ENCODE measurements at regions not wholly inside any gene's neighbourhood (a gene's known extent, or its start where the extent isn't known, plus 50 kb on each side); places are given as distances from the start of the nearest gene placed in this dataset.

GRCh38 chr2:111219285-111219684 is 98.6 kb downstream of the BCL2L11 start:
- no peak for DNase-seq (ENCODE audit: low read depth in 2 of 2)

- DNase-seq (ENCODE audit: low read depth in 2 of 2) = no peak
Measured at GRCh38 chr2:111219734-111220505, 99.2 kb downstream of the BCL2L11 start.

GRCh38 chr2:111220962-111221361 is 100.2 kb downstream of the BCL2L11 start:
- DNase-seq (ENCODE audit: low read depth in 2 of 2) = no peak

GRCh38 chr2:111221701-111222100 is 101.0 kb downstream of the BCL2L11 start:
- DNase-seq (ENCODE audit: low read depth in 2 of 2) = no peak

DNA sequence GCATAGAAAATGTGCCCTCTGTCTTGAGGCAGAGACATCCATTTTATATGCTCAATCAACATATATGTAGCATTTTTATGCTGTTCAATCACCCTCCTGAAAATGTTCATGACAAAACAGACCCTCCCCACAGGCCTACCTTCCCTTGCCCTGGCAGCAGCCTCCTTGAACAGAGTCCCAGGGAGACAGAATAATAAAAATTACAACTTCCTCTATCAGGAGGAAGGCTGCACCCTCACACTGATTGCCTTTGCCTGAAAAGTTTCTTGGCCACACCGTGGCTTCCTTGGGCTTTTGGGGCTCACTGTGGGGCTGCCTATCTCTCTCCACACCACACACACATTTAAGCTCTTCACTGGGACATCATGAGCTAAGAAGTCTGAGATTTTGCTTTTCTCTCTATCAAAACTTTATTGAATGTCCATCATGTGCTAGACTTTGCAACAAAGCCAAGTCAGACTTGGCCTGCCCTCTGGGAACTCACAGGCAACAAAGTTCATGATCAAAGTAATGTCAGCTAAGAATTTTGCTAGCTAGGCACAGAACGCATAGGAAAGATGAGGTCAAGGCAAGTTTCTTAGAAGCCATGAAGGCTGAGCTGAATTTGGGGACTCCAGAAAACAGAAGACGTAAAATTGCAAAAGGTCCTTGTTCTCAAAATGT is 101.6 kb downstream of the BCL2L11 start:
- DNase-seq (ENCODE audit: low read depth in 2 of 2) = no peak

DNA sequence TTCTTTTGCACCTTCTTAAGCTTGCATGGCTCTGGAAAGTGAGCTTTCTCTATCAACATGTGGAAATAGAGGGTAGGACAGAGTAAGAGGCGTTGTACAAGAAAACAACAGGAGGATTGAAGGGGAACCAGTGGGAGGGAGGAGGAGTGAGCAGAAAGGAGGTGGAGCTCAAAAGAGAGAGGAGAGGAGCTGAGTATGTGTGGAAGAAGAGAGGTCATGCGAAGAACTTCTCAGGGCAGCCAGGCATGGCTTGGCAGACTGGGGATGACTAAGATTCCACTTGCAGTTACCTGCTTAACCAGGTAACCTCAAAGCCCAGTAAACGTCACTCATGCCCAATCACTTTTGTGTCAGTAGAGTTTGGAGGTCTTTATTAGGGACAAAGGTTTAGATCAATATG is 105.1 kb downstream of the BCL2L11 start:
- DNase-seq (ENCODE audit: low read depth in 2 of 2) = no peak

GRCh38 chr2:111226876-111227700 is 106.4 kb downstream of the BCL2L11 start:
- no peak for DNase-seq (ENCODE audit: low read depth in 2 of 2)

GRCh38 chr2:111227716-111228141 is 107.0 kb downstream of the BCL2L11 start:
- DNase-seq (ENCODE audit: low read depth in 2 of 2) = no peak

- DNase-seq (ENCODE audit: low read depth in 2 of 2) = no peak
Measured at GRCh38 chr2:111231532-111232252, 111.0 kb downstream of the BCL2L11 start.

DNA sequence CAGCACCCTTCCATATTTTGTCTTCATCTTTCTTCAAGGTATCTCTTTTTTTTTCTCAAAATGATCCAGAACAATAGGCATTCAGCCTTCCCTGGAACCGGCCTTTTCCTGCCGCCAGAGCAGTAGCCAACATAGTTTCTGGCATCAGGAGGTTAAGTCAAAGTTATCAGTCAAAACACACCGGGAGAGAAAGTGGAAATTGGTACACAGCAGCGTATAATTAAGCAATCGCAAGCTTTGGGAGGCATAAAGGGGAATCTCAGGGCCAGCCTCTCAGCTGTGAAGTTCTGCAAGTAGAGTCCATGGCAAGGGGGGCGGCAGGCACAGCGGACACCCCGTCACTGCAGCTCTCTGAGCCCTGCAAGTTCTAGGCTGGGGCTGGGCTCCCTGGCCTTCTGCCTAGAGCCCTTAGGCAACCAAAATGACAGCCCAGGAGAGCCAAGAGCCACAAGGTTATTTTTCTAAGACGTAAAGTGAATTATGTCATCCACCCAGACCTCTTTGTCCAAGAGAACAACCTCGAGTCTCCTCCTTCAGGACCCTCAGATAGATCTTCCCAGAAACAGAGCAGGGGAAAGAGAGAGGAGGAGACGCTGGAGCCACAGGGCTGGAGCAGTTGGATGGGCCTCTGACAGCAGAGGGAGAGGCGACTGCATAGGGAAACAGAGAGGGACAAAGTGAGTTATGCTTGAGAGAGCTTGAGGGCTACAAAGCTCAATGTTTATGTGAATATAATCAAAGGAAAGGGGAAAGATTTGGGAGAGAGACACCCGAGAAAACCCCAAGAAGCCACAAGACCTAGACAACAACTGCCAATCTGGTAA is 114.7 kb downstream of the BCL2L11 start:
- no peak for DNase-seq (ENCODE audit: low read depth in 2 of 2)

GRCh38 chr2:111236025-111236424 is 115.3 kb downstream of the BCL2L11 start:
- no peak for DNase-seq (ENCODE audit: low read depth in 2 of 2)

- DNase-seq (ENCODE audit: low read depth in 2 of 2) = no peak
Measured at GRCh38 chr2:111238296-111238695, 117.6 kb downstream of the BCL2L11 start.

GRCh38 chr2:111239107-111239506 is 118.4 kb downstream of the BCL2L11 start:
- no peak for DNase-seq (ENCODE audit: low read depth in 2 of 2)

GRCh38 chr2:111239581-111240249 is 119.0 kb downstream of the BCL2L11 start:
- no peak for DNase-seq (ENCODE audit: low read depth in 2 of 2)

- DNase-seq (ENCODE audit: low read depth in 2 of 2) = no peak
Measured at GRCh38 chr2:111243295-111243694, 122.6 kb downstream of the BCL2L11 start.

DNA sequence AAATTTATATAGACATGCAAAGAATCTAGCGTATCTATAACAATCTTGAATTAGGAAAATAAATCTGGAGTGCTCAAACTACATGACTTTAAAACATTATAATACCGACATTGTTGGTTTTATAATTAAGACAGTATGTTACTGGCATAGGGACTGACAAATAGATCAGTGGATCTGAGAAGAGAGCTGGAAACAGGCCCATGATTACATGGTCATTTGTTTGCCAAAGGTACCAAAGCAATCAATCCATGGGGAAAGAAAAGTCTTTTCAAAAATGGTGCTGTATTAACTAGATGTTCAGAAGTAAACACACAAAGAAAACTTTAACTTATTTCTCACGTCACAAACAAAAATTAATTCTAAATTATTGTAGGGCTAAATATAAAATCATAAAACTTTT is 124.2 kb downstream of the BCL2L11 start:
- no peak for DNase-seq (ENCODE audit: low read depth in 2 of 2)

DNA sequence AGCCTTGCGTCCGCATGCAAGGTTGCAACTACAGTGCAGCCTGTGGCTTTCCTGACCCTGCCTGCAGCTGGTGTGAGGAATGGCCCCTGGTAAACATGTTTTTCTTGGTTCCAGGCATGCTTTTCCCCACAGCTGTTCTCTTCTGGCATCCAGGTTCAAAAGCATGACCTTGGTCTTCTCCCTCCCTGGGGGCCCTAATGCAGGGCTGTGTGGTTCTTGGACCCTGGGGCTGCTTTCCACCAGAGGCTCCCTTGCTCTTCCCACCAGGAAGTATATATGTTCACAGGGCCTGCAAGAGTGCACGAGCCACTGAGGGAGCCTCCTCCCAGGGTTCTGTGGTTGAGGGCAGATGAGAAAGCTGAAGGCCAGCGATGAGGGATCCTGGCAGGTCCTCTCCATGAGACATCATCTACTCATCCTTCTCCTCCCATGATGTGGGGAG is 125.9 kb downstream of the BCL2L11 start:
- no peak for DNase-seq (ENCODE audit: low read depth in 2 of 2)

- DNase-seq (ENCODE audit: low read depth in 2 of 2) = no peak
Measured at GRCh38 chr2:111247491-111247890, 126.8 kb downstream of the BCL2L11 start.

DNA sequence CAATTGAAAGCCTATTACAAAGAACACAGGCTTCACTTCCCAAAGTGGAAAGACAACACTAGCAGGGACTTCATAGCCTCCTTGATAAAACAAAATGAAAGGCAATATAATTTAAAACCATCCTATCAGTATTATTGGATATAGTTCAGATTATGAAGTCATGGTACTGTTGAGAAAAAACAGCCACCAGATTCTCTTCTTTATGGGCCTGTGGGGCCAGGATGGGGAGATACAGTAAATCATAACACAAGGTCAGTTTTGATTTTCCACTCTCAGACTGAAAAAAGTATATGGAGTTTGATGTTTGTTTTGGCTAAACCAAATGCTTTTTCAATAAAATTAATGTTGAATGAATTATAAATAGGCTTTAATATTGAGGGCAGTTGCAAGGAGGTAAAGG is 129.1 kb downstream of the BCL2L11 start:
- no peak for DNase-seq (ENCODE audit: low read depth in 2 of 2)

DNA sequence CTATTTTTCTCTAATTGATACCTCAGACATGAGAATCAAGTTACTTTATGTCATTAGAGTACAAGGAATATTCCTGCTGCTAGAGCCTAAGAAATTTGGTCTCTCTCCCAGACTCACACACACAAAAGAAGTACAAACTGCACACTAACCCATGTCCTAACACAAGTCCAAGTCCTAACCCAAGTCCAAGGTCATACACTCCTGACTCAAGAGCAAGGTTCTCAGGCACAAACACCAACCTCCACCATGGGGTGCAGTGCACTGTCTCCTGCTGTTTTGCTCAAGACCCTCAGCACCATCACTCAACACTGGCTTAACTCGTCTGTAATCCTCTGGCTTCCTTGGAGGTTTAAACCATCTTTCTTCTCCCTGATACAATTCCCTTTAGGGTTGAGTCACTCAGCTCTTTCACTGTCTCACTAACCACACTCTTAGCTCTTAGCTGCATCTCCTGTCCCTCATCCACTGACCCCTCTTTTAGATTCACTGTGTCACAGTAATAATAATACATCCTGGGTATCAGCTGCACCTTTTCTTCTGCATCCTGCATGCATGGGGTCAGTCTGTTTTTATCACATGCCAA is 129.8 kb downstream of the BCL2L11 start:
- DNase-seq (ENCODE audit: low read depth in 2 of 2) = no peak
